ENCODE measurements at regions not wholly inside any gene's neighbourhood (a gene's known extent, or its start where the extent isn't known, plus 50 kb on each side); places are given as distances from the start of the nearest gene placed in this dataset.
"Not testable (repeated sequence)": the region's sequence is repeated elsewhere in the genome, so short reads cannot be mapped to it uniquely, and the experiment has no call there.

GRCh38 chr22:12630965-12631364 lies 2897.0 kb upstream of the OR11H1 start:
- TF ChIP-seq CTCF (IDR thresholded peaks at IDR 0.05) = peak in 3 of 9 donors; percentile 13 to 15 (median 14)
- intact Hi-C loops (cut with DNase I); H3K27me3 ChIP-seq; H3K4me1 ChIP-seq; H3K4me3 ChIP-seq; H3K36me3 ChIP-seq; H3K27ac ChIP-seq; DNase-seq; ATAC-seq: not testable (repeated sequence)
- WGBS, 2 donors = 22 to 27% methylated on average over 3 of the region's 3 CpGs
- H3K9me3 ChIP-seq = peaks cover 0 to 93% (median 13%) of the 10 kb centered on the region in 11 donors

DNA sequence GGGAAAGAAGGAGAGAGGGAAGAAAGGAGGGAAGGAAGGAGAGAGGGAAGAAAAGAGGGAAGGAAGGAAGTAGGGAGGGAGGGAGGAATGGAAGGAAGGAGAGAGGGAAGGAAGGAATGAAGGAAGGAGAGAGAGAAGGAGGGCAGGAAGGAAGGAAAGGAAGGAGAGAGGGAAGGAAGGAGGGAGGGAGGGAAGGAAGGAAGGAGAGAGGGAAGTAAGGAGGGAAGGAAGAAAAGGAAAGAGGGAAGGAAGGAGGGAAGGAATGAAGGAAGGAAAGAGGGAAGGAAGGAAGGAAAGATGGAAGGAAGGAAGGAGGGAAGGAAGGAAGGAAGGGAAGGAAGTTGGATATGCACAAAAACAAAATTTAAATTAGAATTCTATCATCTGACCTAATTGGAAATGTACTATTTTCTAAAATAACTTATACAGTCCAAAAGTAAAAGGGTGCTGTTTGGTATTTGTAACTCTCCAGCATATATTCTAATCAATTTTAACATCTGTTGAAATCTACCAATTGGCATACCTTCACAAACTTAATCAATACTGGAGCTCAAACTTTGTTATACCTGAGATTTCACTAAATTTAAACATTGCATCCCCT lies 2890.3 kb upstream of the OR11H1 start:
- peaks cover 0 to 84% (median 18%) of the 10 kb centered on the region in 11 donors for H3K9me3 ChIP-seq
- ATAC-seq; H3K4me3 ChIP-seq; DNase-seq; H3K36me3 ChIP-seq; H3K27ac ChIP-seq; intact Hi-C loops (cut with DNase I); H3K27me3 ChIP-seq; H3K4me1 ChIP-seq: not testable (repeated sequence)

DNA sequence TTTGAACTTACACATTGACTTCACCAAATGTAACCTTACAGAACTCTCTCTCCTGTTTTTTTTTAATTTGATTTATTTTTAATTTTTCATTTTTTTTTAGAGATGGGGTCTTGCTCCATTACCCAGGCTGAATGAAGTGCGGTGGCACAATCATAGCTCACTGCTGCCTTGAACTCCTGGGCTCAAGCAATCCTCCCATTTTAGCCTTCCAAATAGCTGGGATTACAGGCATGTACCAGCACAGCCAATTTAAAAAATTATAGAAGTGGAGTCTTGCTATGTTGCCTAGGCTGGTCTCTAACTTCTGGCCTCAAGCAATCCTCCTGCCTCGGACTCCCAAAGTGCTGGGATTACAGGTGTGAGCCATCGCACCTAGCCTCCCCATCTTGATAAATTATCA lies 2889.7 kb upstream of the OR11H1 start:
- H3K4me3 ChIP-seq; intact Hi-C loops (cut with DNase I); DNase-seq; ATAC-seq; H3K27ac ChIP-seq; H3K4me1 ChIP-seq; H3K36me3 ChIP-seq; H3K27me3 ChIP-seq: not testable (repeated sequence)
- peaks cover 0 to 77% (median 16%) of the 10 kb centered on the region in 11 donors for H3K9me3 ChIP-seq
- WGBS, 2 donors = 69 to 71% methylated on average over 3 of the region's 3 CpGs

Data from heart right ventricle (tissue), 16 donors.